Activated CD8-positive, alpha-beta memory T cell treated with anti-CD3 and anti-CD28 coated beads for 36 hours (primary cell): ENCODE measurements at regions not wholly inside any gene's neighbourhood (a gene's known extent, or its start where the extent isn't known, plus 50 kb on each side); places are given as distances from the start of the nearest gene placed in this dataset.

Experiments
- CTCF ChIA-PET: fragments of 350-600 bp; sonication (Branson Sonifier 250); formaldehyde crosslinking; loops from one replicate; lab custom pipeline; 2021; ENCODE audit warnings: antibody characterized with exemption; lab: Charles Lee
- POLR2A ChIA-PET: fragments of 350-600 bp; sonication (Branson Sonifier 250); formaldehyde crosslinking; loops from one replicate; lab custom pipeline; 2021; ENCODE audit warnings: antibody characterized with exemption; lab: Charles Lee

GRCh38 chr5:169421677-169422076 is 120.7 kb upstream of the SLIT3 start:
- POLR2A ChIA-PET = no interaction called here
- CTCF ChIA-PET = no interaction called here

DNA sequence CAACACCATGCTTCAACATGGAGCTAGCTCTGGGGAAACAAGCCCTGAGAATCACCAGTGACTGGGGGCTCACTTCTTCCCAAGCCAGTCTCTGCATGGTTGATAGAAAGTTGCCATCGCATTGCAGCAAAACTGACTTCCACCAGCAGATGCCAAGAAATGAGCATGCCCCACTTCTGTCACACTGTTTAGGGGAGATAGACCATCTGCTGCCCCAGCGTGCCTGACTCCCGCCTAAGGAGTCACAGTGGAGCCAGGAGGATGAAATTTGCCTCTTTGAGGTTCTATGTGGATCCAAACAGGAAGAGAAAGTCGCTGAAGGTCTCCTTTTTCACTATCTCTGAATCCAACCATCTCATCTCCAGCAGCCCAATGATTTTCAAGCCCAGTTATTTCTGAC is 116.7 kb upstream of the SLIT3 start:
- CTCF ChIA-PET = no interaction called here

DNA sequence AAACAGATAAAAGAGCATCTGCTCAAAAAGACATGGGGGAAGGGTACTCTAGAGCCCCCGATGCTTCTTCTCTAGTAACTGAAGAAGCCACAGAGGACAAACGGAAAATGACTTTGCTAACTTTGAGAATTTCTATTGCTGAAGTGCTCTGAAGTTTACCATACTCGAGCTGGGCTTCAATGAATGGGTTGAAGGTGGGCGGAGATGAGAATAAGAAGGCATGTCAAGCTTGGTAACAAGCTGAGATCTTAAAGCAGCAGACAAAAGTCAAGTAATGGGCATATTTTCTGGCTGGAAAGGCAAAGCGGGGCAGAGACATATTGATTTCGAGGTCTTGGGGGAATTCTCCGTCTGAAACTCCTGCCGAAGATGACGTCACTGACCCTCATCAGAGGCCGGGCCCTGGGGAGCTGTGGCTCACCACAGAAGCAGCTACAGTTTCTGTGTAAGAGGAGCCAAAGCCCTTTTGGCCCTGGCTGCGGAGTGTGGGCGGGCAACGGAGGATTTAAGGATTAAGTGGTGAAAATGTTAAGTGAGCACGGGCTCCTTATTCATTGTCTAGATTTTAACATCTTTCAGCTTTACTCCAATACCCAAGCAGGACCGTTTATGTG is 115.8 kb upstream of the SLIT3 start:
- POLR2A ChIA-PET = no interaction called here
- CTCF ChIA-PET = no interaction called here

More for the DNA sequence above, 116.7 kb upstream of the SLIT3 start:
- POLR2A ChIA-PET = no interaction called here

DNA sequence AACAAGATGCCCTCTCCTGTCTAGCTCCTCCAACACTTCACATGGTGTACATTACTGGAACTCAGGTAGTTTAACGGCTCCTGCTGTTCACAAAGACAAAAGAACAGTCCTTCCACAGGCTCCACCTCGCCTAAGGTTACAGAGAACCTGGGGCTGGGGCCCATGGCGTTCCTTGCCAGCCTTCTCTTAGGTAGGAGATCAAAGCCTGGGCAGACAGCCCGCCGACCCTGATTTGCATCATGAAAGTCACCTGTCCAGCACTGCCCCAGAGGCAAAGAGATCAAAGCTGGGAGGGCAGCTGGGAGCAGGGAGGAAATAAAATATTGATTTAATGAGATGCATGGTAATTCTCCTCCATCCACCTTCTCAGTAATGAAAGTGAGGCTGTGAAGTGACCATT is 115.0 kb upstream of the SLIT3 start:
- POLR2A ChIA-PET = no interaction called here
- CTCF ChIA-PET = no interaction called here

DNA sequence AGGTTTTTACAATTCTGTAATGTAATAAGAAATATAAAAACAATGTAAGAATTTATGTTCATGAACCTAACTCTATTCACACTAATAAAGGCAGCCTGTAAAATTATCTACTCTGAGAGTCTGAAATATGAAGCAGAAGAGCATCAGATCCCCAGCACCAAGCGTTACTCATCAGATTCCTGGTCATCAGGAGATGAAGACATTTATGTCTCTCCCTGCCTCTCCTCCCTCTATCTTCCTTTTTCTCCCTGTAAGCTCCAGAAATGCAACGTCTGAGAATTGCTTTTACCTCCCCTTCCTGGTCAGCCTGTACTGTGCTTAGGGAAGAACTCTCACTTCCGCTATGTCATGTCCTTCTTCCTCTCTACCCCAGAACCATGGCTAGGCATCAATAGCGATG is 114.4 kb upstream of the SLIT3 start:
- CTCF ChIA-PET = no interaction called here
- POLR2A ChIA-PET = no interaction called here

GRCh38 chr5:169413416-169413815 is 112.5 kb upstream of the SLIT3 start:
- POLR2A ChIA-PET = no interaction called here
- CTCF ChIA-PET = no interaction called here

GRCh38 chr5:169412831-169413230 is 111.9 kb upstream of the SLIT3 start:
- ChIA-PET CTCF (no interaction called here), POLR2A (no interaction called here)

DNA sequence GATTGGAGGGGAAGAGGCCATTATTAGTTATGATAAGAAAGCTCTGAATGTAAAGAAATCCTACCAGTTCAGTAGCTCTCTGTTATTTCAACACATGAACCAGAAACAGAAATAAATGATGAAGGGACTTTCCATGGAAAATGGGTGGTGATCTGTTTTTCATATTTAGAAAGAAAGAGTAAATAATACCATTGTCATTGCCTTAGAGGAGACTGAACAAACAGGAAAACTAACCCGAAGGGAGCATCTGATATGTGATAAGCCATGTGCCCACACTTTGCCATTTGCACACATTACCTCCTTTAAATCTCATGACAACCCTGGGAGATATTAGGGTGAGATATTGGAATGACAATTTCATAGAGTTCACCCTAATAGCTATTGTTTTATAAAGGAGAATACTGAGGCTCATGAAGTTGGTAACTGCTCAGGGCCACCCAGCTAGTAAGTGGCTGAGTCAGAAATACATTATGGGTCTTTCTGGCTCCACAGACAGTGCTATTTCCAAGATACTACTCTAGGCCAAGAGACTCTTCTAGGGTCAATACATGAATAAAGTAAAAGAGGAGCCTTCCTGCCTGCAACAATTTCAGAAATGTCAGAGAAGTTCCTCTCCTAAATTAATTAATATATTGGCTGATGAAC is 111.0 kb upstream of the SLIT3 start:
- POLR2A ChIA-PET = no interaction called here
- CTCF ChIA-PET = no interaction called here

DNA sequence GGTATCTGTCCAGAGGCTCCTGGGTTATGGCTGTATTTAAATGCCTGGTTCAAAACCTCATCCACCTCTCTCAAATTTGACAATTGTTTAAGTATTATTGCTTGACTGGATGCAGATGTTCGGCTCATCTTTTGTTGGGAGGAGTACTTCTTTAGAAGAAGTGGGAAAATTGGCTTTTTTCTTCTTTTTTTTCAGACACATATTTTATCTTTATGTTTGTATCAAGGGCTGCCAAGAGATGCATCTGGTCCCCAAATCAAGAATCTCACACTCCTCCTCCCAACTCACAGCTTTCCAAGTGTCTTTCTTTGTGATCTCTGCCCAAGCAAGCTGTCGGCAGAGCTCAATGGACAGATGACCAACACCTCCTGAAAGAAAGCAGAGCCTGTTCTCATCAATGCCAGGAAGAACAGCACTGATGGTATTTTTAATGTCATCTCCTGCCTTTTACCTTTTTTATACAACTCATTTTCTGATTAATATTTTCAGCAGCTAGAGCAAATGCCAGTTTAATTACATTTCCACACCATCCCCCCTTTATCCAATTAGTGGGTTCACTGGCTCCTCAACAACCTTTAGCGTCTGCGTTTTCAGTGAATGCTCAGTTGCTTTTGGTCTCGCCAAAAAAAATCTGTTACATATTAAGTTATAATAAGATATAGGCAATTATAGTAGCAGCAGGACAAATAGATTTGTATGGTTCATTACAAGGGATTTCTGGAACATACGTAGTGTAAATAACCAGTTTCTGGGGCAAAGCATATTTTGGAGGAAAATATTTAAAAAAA is 110.3 kb upstream of the SLIT3 start:
- ChIA-PET POLR2A (no interaction called here), CTCF (no interaction called here)

GRCh38 chr5:169408731-169409130 is 107.8 kb upstream of the SLIT3 start:
- CTCF ChIA-PET = no interaction called here
- POLR2A ChIA-PET = no interaction called here

DNA sequence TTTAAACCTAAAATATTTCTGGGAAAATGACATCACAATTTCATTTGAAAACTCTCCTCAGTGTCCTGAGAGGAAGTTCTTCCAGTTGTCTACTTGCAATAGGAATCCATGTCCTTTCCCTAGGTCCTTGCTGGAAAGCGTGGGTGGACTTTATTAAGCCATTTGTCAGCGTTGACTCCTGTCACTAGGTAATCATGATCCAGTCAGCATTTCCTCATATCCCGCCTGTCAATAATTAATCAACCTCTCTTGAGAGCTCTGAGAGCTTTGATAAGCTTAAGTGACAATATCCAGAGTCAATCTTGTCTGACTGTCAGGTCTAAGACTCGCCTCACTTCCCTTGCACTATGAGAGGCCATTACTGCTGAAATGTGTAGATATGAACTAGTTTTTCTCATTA is 107.2 kb upstream of the SLIT3 start:
- ChIA-PET CTCF (no interaction called here), POLR2A (no interaction called here)

- CTCF ChIA-PET = no interaction called here
- POLR2A ChIA-PET = no interaction called here
These were observed 103.3 kb upstream of the SLIT3 start for GRCh38 chr5:169404223-169404622.

DNA sequence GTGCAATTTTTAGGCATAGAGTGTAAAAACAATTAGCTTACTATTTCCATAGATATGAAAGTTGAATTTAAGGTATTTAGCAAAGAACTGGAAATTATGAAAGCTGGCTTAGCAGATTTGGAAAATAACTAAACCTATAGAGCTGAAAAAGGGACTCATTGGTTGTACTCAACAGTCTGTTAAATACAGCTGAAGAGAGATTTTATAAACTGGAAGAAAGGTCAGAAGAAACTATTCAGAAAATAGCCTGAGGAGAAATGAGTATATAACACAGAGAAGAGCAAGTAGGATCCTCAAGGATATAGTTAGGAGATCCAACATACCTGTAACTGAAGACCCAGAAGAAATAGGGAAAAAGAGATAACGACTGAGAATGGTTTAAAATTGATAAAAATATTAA is 97.6 kb upstream of the SLIT3 start:
- ChIA-PET CTCF (interaction anchor here (0.6 kb wide), 1 partner anchor 1029 kb away, joined by 6 read pairs; no protein-coding TSS in a partner anchor), POLR2A (no interaction called here)

- POLR2A ChIA-PET = no interaction called here
- CTCF ChIA-PET = no interaction called here
These were observed 94.2 kb upstream of the SLIT3 start for GRCh38 chr5:169395136-169395535.

DNA sequence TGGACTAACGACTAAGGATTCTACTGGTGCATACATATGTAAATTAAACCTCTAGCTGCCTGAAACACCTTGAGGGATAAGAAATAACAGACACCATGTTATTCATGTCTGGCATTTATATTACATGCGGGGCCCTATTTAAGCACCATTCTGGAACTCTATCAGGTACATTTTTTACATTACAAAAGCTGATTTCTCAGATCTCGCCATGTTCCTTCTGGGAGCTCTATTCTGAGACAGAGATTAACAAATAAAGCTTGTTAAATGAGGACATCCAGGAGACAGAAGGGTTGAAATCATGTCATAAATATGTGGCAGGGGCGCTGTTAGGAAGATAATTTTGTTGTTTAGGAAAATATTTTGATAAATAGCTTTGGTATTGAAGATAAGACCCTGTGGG is 93.4 kb upstream of the SLIT3 start:
- ChIA-PET POLR2A (no interaction called here), CTCF (no interaction called here)

- ChIA-PET CTCF (no interaction called here), POLR2A (no interaction called here)
These were observed 93.0 kb upstream of the SLIT3 start for GRCh38 chr5:169393907-169394306.

DNA sequence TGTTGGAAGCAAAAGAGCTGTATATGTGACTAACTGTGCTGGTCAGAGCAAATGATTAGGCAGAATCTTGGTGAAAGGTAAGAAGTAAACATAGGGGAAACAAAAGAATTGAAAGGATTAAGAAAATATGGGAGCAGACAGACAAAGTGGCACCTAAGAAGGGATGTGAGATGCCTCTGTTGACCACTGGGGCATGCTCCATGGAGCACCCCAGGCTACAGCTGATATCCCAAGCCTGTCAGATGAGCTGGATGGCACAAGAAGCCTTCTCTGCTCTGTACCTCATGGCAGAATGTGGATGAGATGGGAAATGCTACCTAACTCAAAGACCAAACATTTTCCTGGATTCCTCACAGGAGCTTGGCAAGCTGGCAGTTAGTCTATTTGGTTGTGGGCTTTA is 89.3 kb upstream of the SLIT3 start:
- CTCF ChIA-PET = no interaction called here
- POLR2A ChIA-PET = interaction anchor here (0.5 kb wide), 1 partner anchor 59 kb away, joined by 3 read pairs; no protein-coding TSS in a partner anchor

DNA sequence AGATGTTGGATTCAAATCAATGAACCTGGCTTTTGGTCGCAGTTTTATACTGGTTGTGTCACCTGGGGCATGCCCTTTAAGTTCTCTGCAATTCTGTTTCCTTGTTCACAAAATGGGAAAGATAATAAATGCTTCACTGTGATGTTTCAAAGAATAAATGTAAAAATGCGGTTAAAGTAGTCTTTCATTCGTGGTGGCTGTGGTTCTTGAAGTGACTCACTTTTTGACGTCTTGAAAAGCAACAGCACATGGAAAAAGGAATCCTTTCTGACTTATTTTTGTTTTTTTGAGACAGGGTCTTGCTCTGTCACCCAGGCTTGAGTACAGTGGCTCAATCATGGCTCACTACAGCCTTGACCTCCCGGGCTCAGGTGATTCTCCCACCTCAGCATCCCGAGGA is 88.4 kb upstream of the SLIT3 start:
- ChIA-PET POLR2A (no interaction called here), CTCF (no interaction called here)

- CTCF ChIA-PET = no interaction called here
These were observed 84.7 kb upstream of the SLIT3 start for GRCh38 chr5:169385636-169386035.

DNA sequence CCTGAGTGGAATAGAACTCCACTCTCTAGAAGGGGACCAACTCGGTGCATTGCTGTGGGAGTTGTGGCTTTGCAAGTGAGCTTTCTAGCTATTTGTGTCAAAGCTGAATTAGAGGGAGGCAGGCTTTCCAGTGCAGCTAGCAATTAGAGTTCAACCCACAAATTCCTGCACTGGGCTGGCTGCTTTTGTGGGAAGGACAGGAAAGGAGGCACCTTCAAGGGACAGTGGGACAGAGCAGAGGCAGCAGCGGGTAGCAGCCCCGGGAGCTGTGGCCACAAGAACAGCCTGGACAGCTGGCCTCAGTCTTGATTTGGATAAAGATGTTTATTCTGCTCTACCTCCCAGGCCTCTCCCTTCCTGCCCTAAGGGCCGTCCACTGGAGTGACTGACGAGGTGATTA is 83.7 kb upstream of the SLIT3 start:
- POLR2A ChIA-PET = no interaction called here

More at GRCh38 chr5:169385636-169386035, 84.7 kb upstream of the SLIT3 start:
- POLR2A ChIA-PET = no interaction called here

DNA sequence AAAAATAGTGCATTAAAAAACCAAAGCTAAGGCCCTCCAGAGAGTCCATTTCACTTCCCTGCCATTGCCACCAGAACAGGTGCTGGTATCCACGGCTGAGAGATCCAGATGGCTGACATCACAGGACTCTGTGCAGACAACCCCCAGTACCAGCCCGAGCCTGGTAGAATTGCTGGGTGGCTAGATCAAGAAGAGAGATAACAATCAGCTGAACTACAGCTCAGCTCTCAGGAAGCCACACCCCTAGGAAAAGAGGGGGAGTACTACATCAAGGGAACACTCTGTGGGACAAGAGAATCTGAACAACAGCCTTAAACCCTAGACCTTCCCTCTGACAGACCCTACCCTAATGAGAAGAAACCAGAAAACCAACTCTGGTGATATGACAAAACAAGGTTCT is 73.8 kb upstream of the SLIT3 start:
- ChIA-PET POLR2A (no interaction called here), CTCF (no interaction called here)

More for the DNA sequence above, 83.7 kb upstream of the SLIT3 start:
- CTCF ChIA-PET = no interaction called here
